ENCODE measurements at regions not wholly inside any gene's neighbourhood (a gene's known extent, or its start where the extent isn't known, plus 50 kb on each side); places are given as distances from the start of the nearest gene placed in this dataset.

DNA sequence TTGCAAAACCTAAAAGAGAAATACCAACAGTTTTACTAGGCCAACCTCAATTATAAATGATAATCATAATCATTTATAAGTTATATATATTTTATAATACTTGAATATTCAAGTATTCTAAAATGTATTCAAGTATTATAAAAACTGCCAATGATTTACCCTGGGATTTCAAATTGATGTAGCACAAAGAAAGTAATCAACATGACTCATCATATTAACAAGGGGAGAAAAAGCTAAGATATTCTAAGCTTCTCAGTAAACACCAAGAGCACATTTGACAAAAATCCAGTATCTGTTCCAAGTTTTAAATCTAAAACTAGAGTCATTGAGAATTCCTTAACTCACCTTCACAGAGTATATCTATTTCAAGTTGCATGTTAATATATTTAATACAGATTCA lies 56.1 kb downstream of the CAPZA3 start:
- H3K4me1 Mint-ChIP-seq = no peaks in the 10 kb centered on the region
- H3K27ac Mint-ChIP-seq = no peak overlapping the region
- DNase-seq = no peak
- CTCF ChIA-PET = no interaction called here
- no peak overlapping the region for H3K4me3 Mint-ChIP-seq
- no peaks in the 10 kb centered on the region for H3K36me3 Mint-ChIP-seq
- no peaks in the 10 kb centered on the region for H3K9me3 Mint-ChIP-seq (ENCODE audit: low read depth)
- ATAC-seq = no peak
- no peaks in the 10 kb centered on the region for H3K27me3 Mint-ChIP-seq

- no peaks in the 10 kb centered on the region for H3K4me1 Mint-ChIP-seq
These were observed 59.7 kb downstream of the CAPZA3 start for GRCh38 chr12:18797604-18798003.

DNA sequence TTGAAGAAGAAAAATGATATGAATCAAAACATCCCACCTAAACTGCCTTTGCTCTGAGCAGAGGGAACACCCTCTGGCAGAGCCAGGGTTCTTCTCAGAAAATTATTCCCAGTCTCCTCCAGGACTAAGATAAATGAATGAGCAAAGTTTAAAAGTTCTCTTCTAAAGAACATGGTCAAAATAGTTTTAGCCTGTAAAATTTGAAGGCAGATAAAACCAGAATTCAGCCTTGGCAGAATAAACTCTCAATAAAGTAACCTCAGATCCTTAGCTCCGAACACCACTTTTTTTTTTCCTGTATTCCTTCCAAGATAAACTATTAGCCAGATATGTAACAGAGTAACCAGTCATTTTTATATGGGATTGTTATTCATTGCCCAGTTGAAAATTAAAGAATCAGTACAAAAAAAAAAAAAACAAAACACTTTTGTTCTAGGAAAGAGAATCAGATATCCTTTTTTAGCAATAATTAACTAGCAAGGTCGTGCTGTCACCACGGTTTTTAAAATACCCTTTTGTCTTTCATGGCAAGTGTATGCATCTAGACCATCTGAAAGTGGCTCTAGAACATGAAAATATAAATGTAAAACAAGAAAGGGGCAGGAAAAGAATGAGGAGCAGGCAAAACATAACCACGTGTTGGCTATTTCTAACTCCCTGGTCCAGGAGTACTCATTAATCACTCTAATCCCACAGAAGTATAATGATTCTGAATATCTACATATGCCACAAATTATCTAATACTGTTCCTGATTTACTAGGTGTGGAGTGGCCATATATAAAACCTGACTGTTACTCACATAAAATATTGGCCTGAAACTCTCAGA lies 60.8 kb downstream of the CAPZA3 start:
- H3K27ac Mint-ChIP-seq = no peak overlapping the region
- no peak overlapping the region for H3K4me3 Mint-ChIP-seq
- no peaks in the 10 kb centered on the region for H3K4me1 Mint-ChIP-seq
- DNase-seq = no peak
- H3K27me3 Mint-ChIP-seq = no peaks in the 10 kb centered on the region
- H3K9me3 Mint-ChIP-seq (ENCODE audit: low read depth) = no peaks in the 10 kb centered on the region
- CTCF ChIA-PET = no interaction called here
- H3K36me3 Mint-ChIP-seq = no peaks in the 10 kb centered on the region
- ATAC-seq = no peak

More at GRCh38 chr12:18797604-18798003, 59.7 kb downstream of the CAPZA3 start:
- ATAC-seq (no peak), DNase-seq (no peak)
- no peak overlapping the region for H3K4me3 Mint-ChIP-seq
- H3K36me3 Mint-ChIP-seq = no peaks in the 10 kb centered on the region
- H3K27me3 Mint-ChIP-seq = no peaks in the 10 kb centered on the region
- H3K27ac Mint-ChIP-seq = no peak overlapping the region
- no peaks in the 10 kb centered on the region for H3K9me3 Mint-ChIP-seq (ENCODE audit: low read depth)
- CTCF ChIA-PET = no interaction called here

DNA sequence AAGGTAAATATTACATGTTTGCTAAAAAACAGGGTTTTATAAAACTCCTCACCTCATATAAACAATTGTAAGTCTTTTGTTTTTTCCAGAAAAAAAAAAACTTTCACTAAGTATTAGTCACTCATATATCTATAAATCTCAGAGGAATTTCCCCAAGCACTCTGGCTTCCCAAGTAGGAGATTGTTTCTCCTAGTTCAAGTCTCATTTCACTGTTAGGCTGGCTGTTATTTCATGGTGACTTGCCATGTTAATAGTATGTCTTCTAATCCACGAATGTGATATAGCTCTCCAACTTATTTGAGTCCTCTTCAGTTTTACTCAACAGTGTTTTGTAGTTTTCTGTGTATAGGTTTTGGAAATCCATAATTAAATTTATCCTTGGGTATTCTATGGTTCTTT lies 61.6 kb downstream of the CAPZA3 start:
- ATAC-seq = no peak
- DNase-seq = no peak

GRCh38 chr12:18805516-18806248 lies 67.8 kb downstream of the CAPZA3 start:
- Mint-ChIP-seq H3K27ac (no peak overlapping the region), H3K27me3 (no peaks in the 10 kb centered on the region), H3K4me3 (no peak overlapping the region), H3K9me3 (ENCODE audit: low read depth) (no peaks in the 10 kb centered on the region), H3K4me1 (no peaks in the 10 kb centered on the region), H3K36me3 (no peaks in the 10 kb centered on the region)
- DNase-seq (no peak), ATAC-seq (no peak)
- CTCF ChIA-PET = no interaction called here

More for the DNA sequence above, 61.6 kb downstream of the CAPZA3 start:
- Mint-ChIP-seq H3K27ac (no peak overlapping the region), H3K9me3 (ENCODE audit: low read depth) (no peaks in the 10 kb centered on the region), H3K27me3 (no peaks in the 10 kb centered on the region), H3K4me3 (no peak overlapping the region), H3K36me3 (no peaks in the 10 kb centered on the region), H3K4me1 (no peaks in the 10 kb centered on the region)
- CTCF ChIA-PET = no interaction called here

- H3K4me3 Mint-ChIP-seq = no peak overlapping the region
- H3K27ac Mint-ChIP-seq = no peak overlapping the region
- CTCF ChIA-PET = no interaction called here
- DNase-seq (no peak), ATAC-seq (no peak)
- H3K36me3 Mint-ChIP-seq = no peaks in the 10 kb centered on the region
- H3K4me1 Mint-ChIP-seq = no peaks in the 10 kb centered on the region
- H3K27me3 Mint-ChIP-seq = no peaks in the 10 kb centered on the region
- no peaks in the 10 kb centered on the region for H3K9me3 Mint-ChIP-seq (ENCODE audit: low read depth)
These were observed 69.8 kb downstream of the CAPZA3 start for GRCh38 chr12:18807714-18808113.

- Mint-ChIP-seq H3K27me3 (no peaks in the 10 kb centered on the region), H3K9me3 (ENCODE audit: low read depth) (no peaks in the 10 kb centered on the region), H3K36me3 (no peaks in the 10 kb centered on the region), H3K4me3 (no peak overlapping the region), H3K27ac (no peak overlapping the region), H3K4me1 (no peaks in the 10 kb centered on the region)
- ATAC-seq (no peak), DNase-seq (no peak)
- CTCF ChIA-PET = no interaction called here
These were observed 70.3 kb downstream of the CAPZA3 start for GRCh38 chr12:18808221-18808620.

- DNase-seq (no peak), ATAC-seq (no peak)
- no peaks in the 10 kb centered on the region for H3K27me3 Mint-ChIP-seq
- H3K36me3 Mint-ChIP-seq = no peaks in the 10 kb centered on the region
- H3K4me3 Mint-ChIP-seq = no peak overlapping the region
- no peak overlapping the region for H3K27ac Mint-ChIP-seq
- no peaks in the 10 kb centered on the region for H3K4me1 Mint-ChIP-seq
- no peaks in the 10 kb centered on the region for H3K9me3 Mint-ChIP-seq (ENCODE audit: low read depth)
- CTCF ChIA-PET = no interaction called here
These were observed 72.8 kb downstream of the CAPZA3 start for GRCh38 chr12:18810537-18811253.

- H3K27ac Mint-ChIP-seq = no peak overlapping the region
These were observed 73.4 kb downstream of the CAPZA3 start for GRCh38 chr12:18811273-18811672.

GRCh38 chr12:18813753-18814152 lies 75.8 kb downstream of the CAPZA3 start:
- Mint-ChIP-seq H3K4me1 (no peaks in the 10 kb centered on the region), H3K27ac (no peak overlapping the region), H3K4me3 (no peak overlapping the region), H3K27me3 (no peaks in the 10 kb centered on the region), H3K36me3 (no peaks in the 10 kb centered on the region), H3K9me3 (ENCODE audit: low read depth) (no peaks in the 10 kb centered on the region)
- DNase-seq (no peak), ATAC-seq (no peak)
- CTCF ChIA-PET = no interaction called here

More at GRCh38 chr12:18811273-18811672, 73.4 kb downstream of the CAPZA3 start:
- H3K9me3 Mint-ChIP-seq (ENCODE audit: low read depth) = no peaks in the 10 kb centered on the region
- H3K4me3 Mint-ChIP-seq = no peak overlapping the region
- ATAC-seq (no peak), DNase-seq (no peak)
- no peaks in the 10 kb centered on the region for H3K4me1 Mint-ChIP-seq
- no peaks in the 10 kb centered on the region for H3K27me3 Mint-ChIP-seq
- CTCF ChIA-PET = no interaction called here
- no peaks in the 10 kb centered on the region for H3K36me3 Mint-ChIP-seq

GRCh38 chr12:18818579-18819268 lies 80.8 kb downstream of the CAPZA3 start:
- CTCF ChIA-PET = no interaction called here
- DNase-seq (no peak), ATAC-seq (no peak)
- H3K9me3 Mint-ChIP-seq (ENCODE audit: low read depth) = no peaks in the 10 kb centered on the region
- no peaks in the 10 kb centered on the region for H3K4me1 Mint-ChIP-seq
- H3K4me3 Mint-ChIP-seq = no peak overlapping the region
- H3K36me3 Mint-ChIP-seq = no peaks in the 10 kb centered on the region
- no peaks in the 10 kb centered on the region for H3K27me3 Mint-ChIP-seq
- no peak overlapping the region for H3K27ac Mint-ChIP-seq

DNA sequence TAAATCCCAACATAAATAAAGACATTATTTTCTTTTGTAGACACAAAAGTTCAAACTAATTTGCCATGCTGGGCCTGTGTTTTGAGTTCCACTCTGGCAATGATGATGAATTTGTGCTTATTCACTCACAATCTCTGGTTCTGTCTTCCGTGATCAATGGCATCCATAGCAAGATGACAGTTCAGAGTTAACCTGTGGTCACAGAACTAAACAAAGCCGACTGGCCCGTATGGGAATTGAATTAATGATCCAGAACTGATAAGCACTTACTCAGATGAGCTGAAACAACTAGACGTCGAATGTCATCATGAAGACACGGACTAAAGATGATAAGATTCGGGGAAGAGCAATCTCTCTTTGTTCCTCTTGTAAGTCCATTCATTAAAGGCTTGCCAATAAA lies 81.6 kb downstream of the CAPZA3 start:
- DNase-seq (no peak), ATAC-seq (no peak)
- no peak overlapping the region for H3K27ac Mint-ChIP-seq
- CTCF ChIA-PET = no interaction called here
- no peaks in the 10 kb centered on the region for H3K36me3 Mint-ChIP-seq
- no peak overlapping the region for H3K4me3 Mint-ChIP-seq
- H3K9me3 Mint-ChIP-seq (ENCODE audit: low read depth) = no peaks in the 10 kb centered on the region
- no peaks in the 10 kb centered on the region for H3K27me3 Mint-ChIP-seq
- H3K4me1 Mint-ChIP-seq = no peaks in the 10 kb centered on the region

DNA sequence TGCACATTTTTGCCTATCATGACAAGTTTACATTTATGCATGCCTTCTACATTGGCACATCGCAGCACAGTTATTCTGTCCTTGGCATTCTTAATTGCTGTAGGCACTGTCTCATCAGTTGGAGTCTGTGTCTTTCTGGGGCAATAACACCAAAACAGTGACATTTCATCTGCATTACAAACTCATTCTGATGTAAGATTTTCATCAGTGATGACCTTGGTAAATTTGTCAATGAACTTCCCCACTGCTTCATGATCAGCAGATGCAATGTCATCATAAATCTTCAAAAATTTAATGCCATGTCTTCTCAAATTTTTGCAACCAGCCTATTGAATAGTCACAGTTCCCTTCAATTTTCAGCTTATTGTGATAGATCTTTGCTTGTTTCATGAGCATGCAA lies 85.5 kb downstream of the CAPZA3 start:
- Mint-ChIP-seq H3K4me3 (no peak overlapping the region), H3K4me1 (no peaks in the 10 kb centered on the region), H3K36me3 (no peaks in the 10 kb centered on the region), H3K9me3 (ENCODE audit: low read depth) (no peaks in the 10 kb centered on the region), H3K27ac (no peak overlapping the region), H3K27me3 (no peaks in the 10 kb centered on the region)
- no peak for DNase-seq
- no peak for ATAC-seq
- CTCF ChIA-PET = no interaction called here

Data from activated CD8-positive, alpha-beta memory T cell treated with anti-CD3 and anti-CD28 coated beads, Interleukin-2, amount 10 ng/mL, durations not matched to agents 7 days and 5 days (primary cell).